HCT116 (cell line): ENCODE measurements at regions not wholly inside any gene's neighbourhood (a gene's known extent, or its start where the extent isn't known, plus 50 kb on each side); places are given as distances from the start of the nearest gene placed in this dataset.

ENCODE experiments used
- ATAC-seq: fragments of 200-7000 bp; cut with Tn5 transposase; 2 replicates; pipeline ENCODE4 v1.9.1; 2020; ENCODE audit warnings: mild to moderate bottlenecking, moderate library complexity
- BruUV-seq: library from RNA; stranded (reverse); fragments of 400-500 nt; replicated peaks from 2 replicates; lab custom pipeline; 2021; lab: Mats Ljungman, UMichigan
- CTCF ChIA-PET: fragments of 300-600 bp; sonication (Branson Sonifier 250); formaldehyde crosslinking; loops from one replicate; lab custom pipeline; 2021; ENCODE audit warnings: antibody characterized with exemption; lab: Charles Lee
- POLR2A ChIA-PET: fragments of 300-600, 350-600 bp; sonication (Branson Sonifier 250); formaldehyde crosslinking; loops from one replicate; lab custom pipeline; 2021; ENCODE audit warnings: antibody characterized with exemption; lab: Charles Lee
- RAD21 ChIA-PET, 2 experiments: fragments of 300-600 bp; sonication (Branson Sonifier 250); formaldehyde crosslinking; loops; one replicate each; lab custom pipeline; 2023; ENCODE audit warnings: low total read pairs in 2 of 2; ENCODE audit not compliant: uncharacterized antibody in 2 of 2, unreplicated experiment in 2 of 2, low non-redundant PET in 1 of 2; lab: Charles Lee
- DNase-seq: peaks from one replicate; pipeline ENCODE4 v3.0.0-alpha.2; 2010; ENCODE audit warnings: low read depth, low spot score
- H2AFZ ChIP-seq: fragments of 200-600 bp; shearing (Covaris generic), sonication (generic); 2 replicates; pipeline ENCODE4 v1.6.1; 2017; ENCODE audit warnings: low read depth, mixed run types, mixed read lengths, antibody characterized with exemption, low read length; ENCODE audit not compliant: poor library complexity, severe bottlenecking
- H3K27ac ChIP-seq: 2 replicates; pipeline ENCODE4 v1.5.1; 2012; ENCODE audit warnings: low read depth, low read length
- H3K27me3 ChIP-seq: fragments of 200-600 bp; sonication (generic); 2 replicates; pipeline ENCODE4 v1.6.1; 2016; ENCODE audit warnings: mixed run types, low read length, mixed read lengths; ENCODE audit not compliant: insufficient read depth
- H3K36me3 ChIP-seq, 2 experiments: fragments of 200-500 bp in 1 of 2; fragments of 200-600 bp in 1 of 2; sonication (Bioruptor generic) in 1 of 2; sonication (generic) in 1 of 2; 2 replicates each; pipeline versions ENCODE4 v1.5.1 to v1.6.1; 2014 to 2016; ENCODE audit warnings: low read length in 2 of 2, inconsistent platforms in 1 of 2, mixed read lengths in 1 of 2, mixed run types in 1 of 2; ENCODE audit not compliant: insufficient read depth in 2 of 2, control insufficient read depth in 1 of 2
- H3K4me1 ChIP-seq, 2 experiments: fragments of 200-600 bp in 1 of 2; sonication (generic) in 1 of 2; 2 replicates each; pipeline versions ENCODE4 v1.5.1 to v1.6.1; 2012 to 2017; ENCODE audit warnings: low read length in 2 of 2, inconsistent platforms in 1 of 2, mild to moderate bottlenecking in 1 of 2, mixed read lengths in 1 of 2, mixed run types in 1 of 2, moderate library complexity in 1 of 2; ENCODE audit not compliant: insufficient read depth in 2 of 2, control insufficient read depth in 1 of 2
- H3K4me2 ChIP-seq: fragments of 200-600 bp; sonication (generic); 2 replicates; pipeline ENCODE4 v1.6.1; 2017; ENCODE audit warnings: mixed run types, low read length, mixed read lengths
- H3K4me3 ChIP-seq, 2 experiments: fragments of 200-600 bp in 1 of 2; sonication (generic) in 1 of 2; replicated peaks in 1 of 2; 2 replicates each; pipeline ENCODE4 v1.5.1; 2011 to 2016; ENCODE audit warnings: low read length in 2 of 2, control low read depth in 1 of 2, low read depth in 1 of 2, mild to moderate bottlenecking in 1 of 2, mixed read lengths in 1 of 2, mixed run types in 1 of 2
- H3K79me2 ChIP-seq: fragments of 200-600 bp; sonication (generic); 2 replicates; pipeline ENCODE4 v1.6.1; 2017; ENCODE audit warnings: mild to moderate bottlenecking, mixed run types, low read length, moderate library complexity, mixed read lengths; ENCODE audit not compliant: insufficient read depth
- H3K9ac ChIP-seq: fragments of 200-600 bp; sonication (generic); 2 replicates; pipeline ENCODE4 v1.6.1; 2016; ENCODE audit warnings: low read length, mixed read lengths
- H3K9me2 ChIP-seq: fragments of 200-600 bp; sonication (generic), shearing (Covaris generic); 2 replicates; pipeline ENCODE4 v1.6.1; 2017; ENCODE audit warnings: mixed run types, mild to moderate bottlenecking, moderate library complexity; ENCODE audit not compliant: insufficient read depth
- H3K9me3 ChIP-seq, 2 experiments: fragments of 200-500 bp in 1 of 2; fragments of 200-600 bp in 1 of 2; sonication (Bioruptor generic) in 1 of 2; sonication (generic) in 1 of 2; 2 replicates each; pipeline ENCODE4 v1.6.1; 2014 to 2017; ENCODE audit warnings: low read length in 2 of 2, mixed read lengths in 2 of 2, inconsistent platforms in 1 of 2, low read depth in 1 of 2, mild to moderate bottlenecking in 1 of 2, mixed run types in 1 of 2, moderate library complexity in 1 of 2; ENCODE audit not compliant: control insufficient read depth in 1 of 2, insufficient read depth in 1 of 2
- H4K20me1 ChIP-seq: fragments of 200-600 bp; sonication (generic), shearing (Covaris generic); 2 replicates; pipeline ENCODE4 v1.6.1; 2017; ENCODE audit warnings: mixed run types, mild to moderate bottlenecking, moderate library complexity; ENCODE audit not compliant: insufficient read depth
- FOSL1 ChIP-seq: IDR thresholded peaks from 2 replicates; pipeline ENCODE4 v1.6.1; 2012; ENCODE audit warnings: low read depth
- ZFX ChIP-seq: fragments of 450-650 bp; IDR thresholded peaks from 2 replicates; pipeline ENCODE4 v1.6.1; 2017
- ZNF274 ChIP-seq: fragments of 200-500 bp; sonication (Bioruptor generic); IDR thresholded peaks from 2 replicates; pipeline ENCODE4 v1.6.1; 2014; ENCODE audit warnings: mild to moderate bottlenecking, low read depth, low read length, inconsistent platforms
- intact Hi-C: fragments of 100-400 bp; cut with micrococcal nuclease; formaldehyde crosslinking; loops from 2 replicates; pipeline ENCODE4 v1.10.0; 2022
- TF ChIP-seq, protein P1 (sequence below): IDR thresholded peaks from 2 replicates; pipeline ENCODE4 v1.6.1; 2012
- TF ChIP-seq, protein P2 (sequence below): IDR thresholded peaks from 2 replicates; pipeline ENCODE4 v1.6.1; 2012; ENCODE audit warnings: low read depth

DNA sequence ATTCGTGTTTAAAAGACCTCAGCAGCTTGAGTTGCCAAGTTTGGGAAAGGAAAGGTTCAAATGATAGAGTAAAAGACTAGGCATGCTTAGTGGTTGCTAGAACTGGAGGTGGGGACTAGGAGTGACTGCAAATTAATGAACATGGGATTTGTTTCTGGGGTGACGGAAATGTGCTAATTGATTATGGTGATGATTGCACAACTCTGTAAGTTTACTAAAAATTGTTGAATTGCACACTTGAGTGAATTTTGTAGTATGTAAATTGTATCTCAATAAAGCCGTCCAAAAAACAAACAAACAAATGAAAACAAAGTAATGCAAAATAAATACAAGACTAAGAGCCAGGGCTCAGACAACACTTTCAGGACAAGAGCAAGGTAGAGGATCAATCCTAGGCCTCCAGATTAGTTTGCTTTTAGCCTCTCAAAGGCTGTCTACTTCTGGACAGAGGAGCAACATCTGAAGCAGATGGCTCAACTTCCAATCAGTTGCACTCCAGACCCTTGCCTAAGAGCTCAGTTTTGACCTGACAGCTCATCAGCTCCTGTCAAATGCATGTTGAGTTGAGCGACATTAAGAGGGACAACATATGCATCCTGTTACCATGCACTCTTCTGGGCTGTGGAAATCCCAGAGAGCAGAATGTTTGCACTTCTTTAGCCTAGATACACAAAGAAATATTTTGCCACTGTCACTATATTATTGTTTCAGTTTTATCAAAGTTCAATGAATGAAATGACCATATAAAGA lies 111.2 kb upstream of the ASIC2 start:
- POLR2A ChIA-PET = no interaction called here
- DNase-seq = no peak
- Histone ChIP-seq H3K27ac (no peak overlapping the region), H3K4me2 (no peak overlapping the region), H3K36me3 (no peaks in the 10 kb centered on the region), H3K9me3 (peaks cover 0 to 5% of the 10 kb centered on the region in 2 experiments; a peak in 2 of 4 replicates), H2AFZ (no peak overlapping the region), H3K4me1 (no peaks in the 10 kb centered on the region), H3K27me3 (no peaks in the 10 kb centered on the region), H3K79me2 (no peaks in the 10 kb centered on the region), H3K9me2 (no peaks in the 10 kb centered on the region), H3K9ac (no peak overlapping the region), H4K20me1 (no peaks in the 10 kb centered on the region), H3K4me3 (no peak overlapping the region)
- intact Hi-C loops = no loop called here
- CTCF ChIA-PET = no interaction called here
- TF ChIP-seq, protein P1, sequence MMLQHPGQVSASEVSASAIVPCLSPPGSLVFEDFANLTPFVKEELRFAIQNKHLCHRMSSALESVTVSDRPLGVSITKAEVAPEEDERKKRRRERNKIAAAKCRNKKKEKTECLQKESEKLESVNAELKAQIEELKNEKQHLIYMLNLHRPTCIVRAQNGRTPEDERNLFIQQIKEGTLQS = no peak
- TF ChIP-seq ZFX = no peak
- TF ChIP-seq ZNF274 = no peak
- TF ChIP-seq, protein P2, sequence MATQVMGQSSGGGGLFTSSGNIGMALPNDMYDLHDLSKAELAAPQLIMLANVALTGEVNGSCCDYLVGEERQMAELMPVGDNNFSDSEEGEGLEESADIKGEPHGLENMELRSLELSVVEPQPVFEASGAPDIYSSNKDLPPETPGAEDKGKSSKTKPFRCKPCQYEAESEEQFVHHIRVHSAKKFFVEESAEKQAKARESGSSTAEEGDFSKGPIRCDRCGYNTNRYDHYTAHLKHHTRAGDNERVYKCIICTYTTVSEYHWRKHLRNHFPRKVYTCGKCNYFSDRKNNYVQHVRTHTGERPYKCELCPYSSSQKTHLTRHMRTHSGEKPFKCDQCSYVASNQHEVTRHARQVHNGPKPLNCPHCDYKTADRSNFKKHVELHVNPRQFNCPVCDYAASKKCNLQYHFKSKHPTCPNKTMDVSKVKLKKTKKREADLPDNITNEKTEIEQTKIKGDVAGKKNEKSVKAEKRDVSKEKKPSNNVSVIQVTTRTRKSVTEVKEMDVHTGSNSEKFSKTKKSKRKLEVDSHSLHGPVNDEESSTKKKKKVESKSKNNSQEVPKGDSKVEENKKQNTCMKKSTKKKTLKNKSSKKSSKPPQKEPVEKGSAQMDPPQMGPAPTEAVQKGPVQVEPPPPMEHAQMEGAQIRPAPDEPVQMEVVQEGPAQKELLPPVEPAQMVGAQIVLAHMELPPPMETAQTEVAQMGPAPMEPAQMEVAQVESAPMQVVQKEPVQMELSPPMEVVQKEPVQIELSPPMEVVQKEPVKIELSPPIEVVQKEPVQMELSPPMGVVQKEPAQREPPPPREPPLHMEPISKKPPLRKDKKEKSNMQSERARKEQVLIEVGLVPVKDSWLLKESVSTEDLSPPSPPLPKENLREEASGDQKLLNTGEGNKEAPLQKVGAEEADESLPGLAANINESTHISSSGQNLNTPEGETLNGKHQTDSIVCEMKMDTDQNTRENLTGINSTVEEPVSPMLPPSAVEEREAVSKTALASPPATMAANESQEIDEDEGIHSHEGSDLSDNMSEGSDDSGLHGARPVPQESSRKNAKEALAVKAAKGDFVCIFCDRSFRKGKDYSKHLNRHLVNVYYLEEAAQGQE = no peak
- no peak for TF ChIP-seq FOSL1
- ATAC-seq = no peak
- BruUV-seq = no TSS peak
- RAD21 ChIA-PET = no interaction called here
